ENCODE measurements at regions not wholly inside any gene's neighbourhood (a gene's known extent, or its start where the extent isn't known, plus 50 kb on each side); places are given as distances from the start of the nearest gene placed in this dataset.

GRCh38 chr13:40192452-40192851 is 474.0 kb downstream of the FOXO1 start:
- no peaks in the 10 kb centered on the region for H3K27me3 Mint-ChIP-seq
- H3K36me3 Mint-ChIP-seq (ENCODE audit: low read depth): no peaks in the 10 kb centered on the region
- H3K27ac Mint-ChIP-seq: peak overlapping the region; percentile 42
- ATAC-seq (replicated peaks): no peak
- H3K4me1 Mint-ChIP-seq: peaks cover 39% of the 10 kb centered on the region
- H3K4me3 Mint-ChIP-seq: no peak overlapping the region
- no peaks in the 10 kb centered on the region for H3K9me3 Mint-ChIP-seq

DNA sequence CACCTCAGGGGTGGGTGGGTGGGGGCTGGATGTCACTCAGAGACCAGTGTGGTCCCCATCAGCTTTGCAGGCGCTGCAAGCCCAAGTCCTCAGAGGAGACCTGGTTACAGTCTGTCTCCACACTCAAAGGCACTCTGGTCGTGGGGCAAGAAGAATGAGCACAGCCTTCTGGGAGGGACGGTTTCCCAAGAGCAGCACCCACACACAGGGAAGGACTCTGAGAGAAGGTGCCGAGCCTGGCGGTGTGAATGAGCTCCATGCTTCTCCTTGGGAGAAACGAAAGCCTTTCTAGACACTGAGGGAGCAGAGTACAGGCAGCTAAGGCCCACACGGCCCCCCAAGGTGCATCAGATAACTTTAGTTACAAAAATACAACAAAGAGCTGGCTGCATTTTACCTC is 473.6 kb downstream of the FOXO1 start:
- ATAC-seq (replicated peaks): no peak
- Mint-ChIP-seq H3K27me3 (no peaks in the 10 kb centered on the region), H3K27ac (no peak overlapping the region), H3K4me3 (no peak overlapping the region), H3K9me3 (no peaks in the 10 kb centered on the region), H3K36me3 (ENCODE audit: low read depth) (no peaks in the 10 kb centered on the region), H3K4me1 (peaks cover 35% of the 10 kb centered on the region)

- Mint-ChIP-seq H3K36me3 (ENCODE audit: low read depth) (no peaks in the 10 kb centered on the region), H3K9me3 (no peaks in the 10 kb centered on the region), H3K27me3 (no peaks in the 10 kb centered on the region), H3K27ac (no peak overlapping the region), H3K4me3 (no peak overlapping the region), H3K4me1 (peaks cover 28% of the 10 kb centered on the region)
- no peak for ATAC-seq (replicated peaks)
Measured at GRCh38 chr13:40193286-40194223, 472.9 kb downstream of the FOXO1 start.

- H3K4me3 Mint-ChIP-seq: no peak overlapping the region
- ATAC-seq (replicated peaks): no peak
Measured at GRCh38 chr13:40194224-40194806, 472.1 kb downstream of the FOXO1 start.

GRCh38 chr13:40197049-40197448 is 469.4 kb downstream of the FOXO1 start:
- no peaks in the 10 kb centered on the region for H3K36me3 Mint-ChIP-seq (ENCODE audit: low read depth)
- no peak for ATAC-seq (replicated peaks)
- H3K4me3 Mint-ChIP-seq: no peak overlapping the region
- peaks cover 12% of the 10 kb centered on the region for H3K4me1 Mint-ChIP-seq
- H3K27ac Mint-ChIP-seq: no peak overlapping the region
- no peaks in the 10 kb centered on the region for H3K9me3 Mint-ChIP-seq
- no peaks in the 10 kb centered on the region for H3K27me3 Mint-ChIP-seq

More at GRCh38 chr13:40194224-40194806, 472.1 kb downstream of the FOXO1 start:
- Mint-ChIP-seq H3K27ac (peak overlapping the region; percentile 47), H3K9me3 (no peaks in the 10 kb centered on the region), H3K27me3 (no peaks in the 10 kb centered on the region), H3K4me1 (peaks cover 20% of the 10 kb centered on the region), H3K36me3 (ENCODE audit: low read depth) (no peaks in the 10 kb centered on the region)

DNA sequence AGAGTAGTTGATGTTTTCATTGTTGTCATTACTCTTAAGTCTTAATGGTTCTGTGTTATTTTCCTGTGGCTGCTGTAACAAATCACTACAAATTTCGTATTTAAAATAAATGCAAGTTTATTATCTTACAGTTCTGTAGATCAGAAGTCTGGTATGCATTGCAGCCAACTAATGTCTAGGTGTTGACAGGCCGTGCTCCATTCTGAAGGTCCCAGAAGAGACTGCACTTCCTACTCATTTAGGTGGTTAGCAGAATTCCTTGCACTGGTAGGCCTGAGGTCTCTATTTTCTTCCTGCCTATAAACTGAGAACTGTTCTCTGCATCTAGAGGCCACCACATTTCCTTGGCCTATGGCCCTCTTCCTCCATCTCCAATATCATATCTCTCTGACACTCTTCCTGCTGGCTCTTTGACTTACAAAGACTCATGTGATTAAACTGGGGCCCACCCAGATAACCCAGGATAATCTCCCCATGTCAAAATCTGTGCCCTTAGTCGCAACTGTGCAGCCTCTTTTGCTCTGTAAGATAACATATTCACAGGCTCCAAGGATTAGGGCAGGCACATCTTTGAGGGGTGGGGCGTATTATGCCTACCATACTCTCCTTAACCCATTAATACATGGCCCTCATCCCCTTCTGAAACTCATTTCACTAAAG is 468.4 kb downstream of the FOXO1 start:
- Mint-ChIP-seq H3K27ac (no peak overlapping the region), H3K36me3 (ENCODE audit: low read depth) (no peaks in the 10 kb centered on the region), H3K27me3 (no peaks in the 10 kb centered on the region), H3K4me1 (peaks cover 12% of the 10 kb centered on the region), H3K4me3 (no peak overlapping the region), H3K9me3 (no peaks in the 10 kb centered on the region)
- no peak for ATAC-seq (replicated peaks)

DNA sequence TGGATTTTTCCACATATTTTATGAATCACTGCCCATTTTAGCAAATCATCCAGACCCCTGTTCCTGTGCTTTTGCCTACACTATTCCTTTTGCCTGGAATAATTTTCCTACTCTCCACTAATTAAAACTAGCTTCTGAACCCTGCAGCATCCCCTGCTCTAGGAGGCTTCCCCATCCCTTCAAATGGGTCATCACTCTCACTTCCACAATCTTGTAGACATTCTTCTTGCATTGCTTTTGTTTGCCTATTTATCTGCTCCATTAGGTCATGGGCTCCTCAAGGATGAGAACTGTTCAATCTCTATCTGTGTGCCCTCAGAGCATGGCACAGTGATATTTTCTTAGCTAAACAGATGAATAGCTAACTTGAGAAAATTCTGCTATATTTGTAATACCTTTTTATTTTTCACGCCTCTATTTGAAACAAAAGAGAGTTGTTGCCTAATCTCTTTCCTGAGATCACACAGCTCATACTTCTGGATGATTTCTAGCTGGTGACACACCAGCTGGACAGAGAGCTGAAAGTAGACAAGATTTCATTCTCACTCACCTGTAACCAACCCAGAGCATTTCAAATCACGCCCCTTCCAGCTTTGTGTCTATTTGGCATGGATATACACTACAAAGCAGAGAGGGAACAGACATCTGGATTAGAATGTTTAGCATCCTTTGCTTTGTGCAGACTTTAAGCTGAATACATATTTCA is 466.0 kb downstream of the FOXO1 start:
- H3K4me3 Mint-ChIP-seq: no peak overlapping the region
- H3K9me3 Mint-ChIP-seq: peaks cover 6% of the 10 kb centered on the region
- H3K27ac Mint-ChIP-seq: peak overlapping the region; percentile 27
- no peaks in the 10 kb centered on the region for H3K36me3 Mint-ChIP-seq (ENCODE audit: low read depth)
- peak; percentile 62 for ATAC-seq (replicated peaks)
- no peaks in the 10 kb centered on the region for H3K27me3 Mint-ChIP-seq
- peaks cover 18% of the 10 kb centered on the region for H3K4me1 Mint-ChIP-seq

- Mint-ChIP-seq H3K27ac (no peak overlapping the region), H3K27me3 (no peaks in the 10 kb centered on the region), H3K9me3 (peaks cover 11% of the 10 kb centered on the region), H3K4me1 (peaks cover 39% of the 10 kb centered on the region), H3K4me3 (peak overlapping the region; percentile 88), H3K36me3 (ENCODE audit: low read depth) (no peaks in the 10 kb centered on the region)
- no peak for ATAC-seq (replicated peaks)
Measured at GRCh38 chr13:40204246-40204645, 462.2 kb downstream of the FOXO1 start.

DNA sequence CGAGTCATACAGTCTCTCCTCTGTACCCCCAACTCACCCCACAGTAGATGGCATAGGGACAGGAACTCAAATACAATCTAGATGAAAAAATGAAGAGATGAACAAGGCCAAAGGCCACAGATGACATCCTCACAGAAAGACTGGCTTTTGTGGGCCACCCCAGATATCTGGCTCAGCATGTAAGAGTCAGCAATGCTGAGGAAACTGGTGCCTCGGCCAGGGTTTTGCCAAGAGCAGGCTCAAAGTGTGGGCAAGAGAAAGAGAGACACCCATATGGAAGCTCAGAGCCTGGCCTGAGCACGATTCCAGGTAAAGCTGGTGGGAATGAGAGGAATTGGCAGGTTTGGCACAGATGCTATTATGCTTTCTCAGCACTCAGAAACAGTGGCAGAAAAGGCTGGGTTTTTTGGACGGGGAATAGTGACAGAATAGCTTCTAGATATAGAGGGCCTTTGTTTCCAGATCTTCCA is 460.6 kb downstream of the FOXO1 start:
- Mint-ChIP-seq H3K27ac (peak overlapping the region; percentile 100), H3K27me3 (no peaks in the 10 kb centered on the region), H3K36me3 (ENCODE audit: low read depth) (no peaks in the 10 kb centered on the region), H3K4me1 (peaks cover 31% of the 10 kb centered on the region), H3K9me3 (peaks cover 11% of the 10 kb centered on the region), H3K4me3 (peak overlapping the region; percentile 88)
- peak; percentile 22 for ATAC-seq (replicated peaks)

DNA sequence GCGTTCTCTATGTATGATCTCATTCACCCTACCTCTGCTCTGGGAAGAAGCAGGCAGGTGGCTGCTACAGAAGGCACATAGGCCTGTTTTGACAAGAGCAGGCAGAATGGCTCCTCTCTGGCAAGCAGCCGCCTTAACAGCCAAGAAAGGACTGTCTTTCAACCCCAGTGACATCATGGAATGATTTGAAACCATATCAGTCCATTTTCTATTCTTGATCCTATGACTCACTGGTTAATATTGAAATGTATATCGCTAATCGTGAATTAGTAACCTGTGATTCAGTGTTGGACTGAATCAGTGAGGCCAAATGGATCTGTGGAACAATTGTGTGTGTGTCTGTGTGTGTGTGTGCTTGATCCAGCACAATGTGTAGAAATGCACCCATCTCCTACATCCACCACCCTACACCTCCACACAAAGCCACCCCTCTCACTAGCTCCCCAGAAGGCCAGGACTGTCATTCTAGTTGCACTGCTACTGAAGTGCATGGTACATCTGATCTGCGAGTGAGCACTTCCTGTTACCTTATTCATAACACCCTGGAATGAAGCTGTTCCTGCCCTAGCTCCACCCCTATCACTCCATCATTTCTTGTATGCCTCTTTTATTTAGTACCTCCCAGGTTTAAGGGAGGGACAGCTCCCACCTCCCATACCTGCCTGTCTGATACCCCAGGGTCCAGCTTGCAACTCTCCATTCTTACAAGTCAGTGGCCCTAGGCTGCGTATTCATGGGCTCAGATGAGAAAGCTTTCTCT is 460.0 kb downstream of the FOXO1 start:
- Mint-ChIP-seq H3K4me3 (peak overlapping the region; percentile 88), H3K27ac (peak overlapping the region; percentile 100), H3K27me3 (no peaks in the 10 kb centered on the region), H3K9me3 (peaks cover 11% of the 10 kb centered on the region), H3K4me1 (peaks cover 33% of the 10 kb centered on the region), H3K36me3 (ENCODE audit: low read depth) (no peaks in the 10 kb centered on the region)
- peak; percentile 77 for ATAC-seq (replicated peaks)

- Mint-ChIP-seq H3K27me3 (no peaks in the 10 kb centered on the region), H3K9me3 (peaks cover 11% of the 10 kb centered on the region), H3K4me3 (peak overlapping the region; percentile 88), H3K27ac (peak overlapping the region; percentile 100), H3K4me1 (peaks cover 39% of the 10 kb centered on the region), H3K36me3 (ENCODE audit: low read depth) (no peaks in the 10 kb centered on the region)
- peak; percentile 64 for ATAC-seq (replicated peaks)
Measured at GRCh38 chr13:40207001-40207478, 459.4 kb downstream of the FOXO1 start.

GRCh38 chr13:40208517-40208916 is 457.9 kb downstream of the FOXO1 start:
- ATAC-seq (replicated peaks): no peak
- Mint-ChIP-seq H3K4me3 (peak overlapping the region; percentile 3), H3K4me1 (peaks cover 48% of the 10 kb centered on the region), H3K27me3 (no peaks in the 10 kb centered on the region), H3K27ac (peak overlapping the region; percentile 27), H3K9me3 (peaks cover 14% of the 10 kb centered on the region), H3K36me3 (ENCODE audit: low read depth) (no peaks in the 10 kb centered on the region)

DNA sequence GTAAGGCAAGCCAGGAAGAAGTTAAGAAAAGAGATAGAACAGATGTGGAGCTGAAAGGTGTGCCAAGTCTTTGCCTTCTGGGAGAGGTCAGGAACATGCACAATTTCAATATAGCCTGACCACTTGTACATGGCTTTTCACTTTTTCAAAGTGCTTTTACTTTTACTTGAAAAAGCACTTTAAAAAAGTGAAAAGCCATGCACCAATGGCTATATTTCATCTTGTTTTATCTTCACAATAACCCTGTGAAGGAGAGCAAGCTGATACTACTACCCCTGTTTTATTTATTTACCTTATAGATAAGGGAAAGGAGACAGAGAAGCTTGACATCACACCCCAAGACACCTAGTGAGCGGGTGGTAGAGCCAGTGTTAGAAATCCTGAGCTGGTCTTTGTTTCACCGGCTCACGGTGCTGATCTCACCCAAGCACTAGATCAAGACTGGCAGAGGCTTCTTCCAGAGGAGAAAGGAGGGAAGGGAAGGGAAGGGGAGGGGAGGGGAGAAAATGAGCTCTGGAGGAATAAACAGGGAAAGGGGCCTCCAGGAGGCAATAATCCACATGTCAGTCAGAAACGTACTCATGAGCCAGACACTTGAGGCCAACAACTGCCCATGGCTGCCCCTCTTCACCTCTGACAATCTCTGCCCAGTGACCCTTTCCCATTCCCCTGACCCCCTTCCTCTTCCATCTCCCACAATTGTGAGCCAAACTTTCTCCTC is 455.4 kb downstream of the FOXO1 start:
- H3K27ac Mint-ChIP-seq: no peak overlapping the region
- no peak overlapping the region for H3K4me3 Mint-ChIP-seq
- no peak for ATAC-seq (replicated peaks)
- H3K4me1 Mint-ChIP-seq: peaks cover 43% of the 10 kb centered on the region
- no peaks in the 10 kb centered on the region for H3K36me3 Mint-ChIP-seq (ENCODE audit: low read depth)
- peaks cover 7% of the 10 kb centered on the region for H3K9me3 Mint-ChIP-seq
- no peaks in the 10 kb centered on the region for H3K27me3 Mint-ChIP-seq
